T-cell (primary cell): ENCODE measurements at regions not wholly inside any gene's neighbourhood (a gene's known extent, or its start where the extent isn't known, plus 50 kb on each side); places are given as distances from the start of the nearest gene placed in this dataset.

Experiments used
- ATAC-seq, 4 experiments: fragments of 200-7000 bp in 3 of 4; fragments of 150-1000 bp in 1 of 4; cut with Tn5 transposase; replicated peaks in 1 of 4; 1 replicate in 3 of 4; 2 replicates in 1 of 4; pipeline ENCODE4 v1.10.0; 2021; ENCODE audit warnings: moderate library complexity in 3 of 4, mild to moderate bottlenecking in 2 of 4, moderate number of reproducible peaks in 1 of 4
- CTCF ChIA-PET, 2 donors: fragments of 300-600 bp; sonication (Branson Sonifier 250); formaldehyde crosslinking; loops; one replicate each; lab custom pipeline; 2022; ENCODE audit warnings: antibody characterized with exemption in 2 of 2; lab: Charles Lee
- POLR2A ChIA-PET, 2 donors: fragments of 300-600 bp; sonication (Branson Sonifier 250); formaldehyde crosslinking; loops; one replicate each; lab custom pipeline; 2022; ENCODE audit warnings: antibody characterized with exemption in 2 of 2; lab: Charles Lee
- DNase-seq, 35 experiments: peaks; one replicate each; pipeline versions ENCODE4 v3.0.0 to v3.0.0-alpha.2; 2013 to 2023
- H3K27ac ChIP-seq: one replicate; pipeline ENCODE4 v1.5.1; 2013; ENCODE audit warnings: low read length
- H3K27me3 ChIP-seq, 2 experiments: replicated peaks in 1 of 2; 1 replicate in 1 of 2; 2 replicates in 1 of 2; pipeline versions ENCODE4 v1.6.1 to v1.7.0; 2013; ENCODE audit warnings: low read length in 1 of 2, mixed read lengths in 1 of 2; ENCODE audit not compliant: control insufficient read depth in 2 of 2, insufficient read depth in 2 of 2; ENCODE audit errors: extremely low read depth in 1 of 2
- H3K36me3 ChIP-seq, 2 donors: 1 replicate in 1 of 2; 2 replicates in 1 of 2; pipeline versions ENCODE4 v1.6.1 to v1.7.0; 2013; ENCODE audit warnings: low read length in 1 of 2; ENCODE audit not compliant: control insufficient read depth in 2 of 2, insufficient read depth in 1 of 2; ENCODE audit errors: extremely low read depth in 1 of 2
- H3K4me1 ChIP-seq, 2 experiments: 1 replicate in 1 of 2; 2 replicates in 1 of 2; pipeline versions ENCODE4 v1.6.1 to v1.7.0; 2013; ENCODE audit warnings: low read length in 2 of 2, mixed read lengths in 1 of 2; ENCODE audit not compliant: insufficient read depth in 2 of 2, control insufficient read depth in 1 of 2; ENCODE audit errors: extremely low read depth in 1 of 2
- H3K4me3 ChIP-seq, 2 donors: 1 replicate in 1 of 2; 2 replicates in 1 of 2; pipeline versions ENCODE4 v1.5.1 to v1.7.0; 2013; ENCODE audit warnings: mild to moderate bottlenecking in 2 of 2, low read length in 1 of 2, moderate library complexity in 1 of 2; ENCODE audit not compliant: control insufficient read depth in 1 of 2; ENCODE audit errors: extremely low read depth in 1 of 2
- H3K9me3 ChIP-seq: 2 replicates; pipeline ENCODE4 v1.7.0; 2013
- H3K27ac Mint-ChIP-seq, 2 donors: one replicate each; pipeline ENCODE4 v1.8.0; 2020 to 2021; ENCODE audit warnings: mild to moderate bottlenecking in 2 of 2, mixed read lengths in 2 of 2
- H3K27me3 Mint-ChIP-seq, 2 donors: one replicate each; pipeline ENCODE4 v1.8.0; 2021 to 2022; ENCODE audit warnings: mixed read lengths in 2 of 2
- H3K36me3 Mint-ChIP-seq: one replicate; pipeline ENCODE4 v1.8.0; 2021; ENCODE audit warnings: mixed read lengths
- H3K4me1 Mint-ChIP-seq, 3 donors: one replicate each; pipeline ENCODE4 v1.8.0; 2020 to 2022; ENCODE audit warnings: mixed read lengths in 3 of 3, mild to moderate bottlenecking in 1 of 3
- H3K4me3 Mint-ChIP-seq, 3 donors: one replicate each; pipeline ENCODE4 v1.8.0; 2020 to 2022; ENCODE audit warnings: mild to moderate bottlenecking in 3 of 3, mixed read lengths in 3 of 3, moderate library complexity in 3 of 3
- H3K9me3 Mint-ChIP-seq, 3 donors: one replicate each; pipeline ENCODE4 v1.8.0; 2020 to 2022; ENCODE audit warnings: mixed read lengths in 3 of 3
- WGBS: methylation state at CpG from one replicate; pipeline ENCODE4 v1.1.5; 2013; ENCODE audit warnings: missing lambda C conversion rate; ENCODE audit not compliant: insufficient coverage; 5-methylcytosine and 5-hydroxymethylcytosine counted together

- WGBS: 33% methylated on average over 1 of the region's 4 CpGs
- DNase-seq (no peak), ATAC-seq (no peak)
- H3K27me3 Mint-ChIP-seq: peaks cover 1 to 8% of the 10 kb centered on the region in 2 donors
- no peaks in the 10 kb centered on the region for H3K4me1 ChIP-seq
- H3K4me3 Mint-ChIP-seq: no peak overlapping the region
- no peaks in the 10 kb centered on the region for H3K36me3 ChIP-seq
- H3K36me3 Mint-ChIP-seq: no peaks in the 10 kb centered on the region
- ChIA-PET POLR2A (interaction anchor here in 1 of 2 donors (0.6 kb wide), 1 partner anchor 155 kb away, joined by 3 read pairs; no protein-coding TSS in a partner anchor), CTCF (no interaction called here)
- H3K4me1 Mint-ChIP-seq: no peaks in the 10 kb centered on the region
- H3K9me3 ChIP-seq: no peaks in the 10 kb centered on the region
- H3K27ac ChIP-seq: no peak overlapping the region
- no peak overlapping the region for H3K4me3 ChIP-seq
- peaks cover 0 to 7% of the 10 kb centered on the region in 2 experiments for H3K27me3 ChIP-seq
- no peaks in the 10 kb centered on the region for H3K9me3 Mint-ChIP-seq
- no peak overlapping the region for H3K27ac Mint-ChIP-seq
These were observed 136.5 kb upstream of the AGBL1 start for GRCh38 chr15:85943151-85943550.

GRCh38 chr15:85943791-85944190 lies 135.9 kb upstream of the AGBL1 start:
- H3K27ac Mint-ChIP-seq: no peak overlapping the region
- no peak for ATAC-seq
- POLR2A ChIA-PET: interaction anchor here in 1 of 2 donors (0.6 kb wide), 1 partner anchor 155 kb away, joined by 3 read pairs; no protein-coding TSS in a partner anchor
- Histone ChIP-seq H3K4me3 (no peak overlapping the region), H3K27ac (no peak overlapping the region), H3K27me3 (peaks cover 0 to 7% of the 10 kb centered on the region in 2 experiments), H3K36me3 (no peaks in the 10 kb centered on the region), H3K4me1 (no peaks in the 10 kb centered on the region), H3K9me3 (no peaks in the 10 kb centered on the region)
- no peaks in the 10 kb centered on the region for H3K36me3 Mint-ChIP-seq
- H3K4me1 Mint-ChIP-seq: no peaks in the 10 kb centered on the region
- no CpG with 5 or more reads among the region's 2 CpGs for WGBS
- no peak overlapping the region for H3K4me3 Mint-ChIP-seq
- CTCF ChIA-PET: no interaction called here
- peaks cover 3 to 13% of the 10 kb centered on the region in 2 donors for H3K27me3 Mint-ChIP-seq
- DNase-seq: no peak
- H3K9me3 Mint-ChIP-seq: no peaks in the 10 kb centered on the region

GRCh38 chr15:85947021-85947420 lies 132.7 kb upstream of the AGBL1 start:
- H3K27me3 ChIP-seq: peaks cover 0 to 4% of the 10 kb centered on the region in 2 experiments
- Mint-ChIP-seq H3K4me3 (no peak overlapping the region), H3K4me1 (no peaks in the 10 kb centered on the region), H3K27ac (no peak overlapping the region), H3K36me3 (no peaks in the 10 kb centered on the region), H3K9me3 (no peaks in the 10 kb centered on the region), H3K27me3 (peaks cover 3 to 12% of the 10 kb centered on the region in 2 donors)
- CTCF ChIA-PET: no interaction called here
- POLR2A ChIA-PET: no interaction called here
- no CpG with 5 or more reads among the region's 3 CpGs for WGBS
- no peak overlapping the region for H3K27ac ChIP-seq
- H3K4me1 ChIP-seq: no peaks in the 10 kb centered on the region
- ATAC-seq (no peak), DNase-seq (no peak)
- H3K4me3 ChIP-seq: no peak overlapping the region
- no peaks in the 10 kb centered on the region for H3K9me3 ChIP-seq
- no peaks in the 10 kb centered on the region for H3K36me3 ChIP-seq

- no peak overlapping the region for H3K4me3 Mint-ChIP-seq
- H3K9me3 Mint-ChIP-seq: no peaks in the 10 kb centered on the region
- no peaks in the 10 kb centered on the region for H3K36me3 Mint-ChIP-seq
- ChIA-PET POLR2A (interaction anchor here in 1 of 2 donors (0.5 kb wide), 1 partner anchor 41 kb away, joined by 4 read pairs; no protein-coding TSS in a partner anchor), CTCF (no interaction called here)
- Histone ChIP-seq H3K36me3 (no peaks in the 10 kb centered on the region), H3K27me3 (peaks cover 0 to 4% of the 10 kb centered on the region in 2 experiments), H3K4me3 (no peak overlapping the region), H3K4me1 (no peaks in the 10 kb centered on the region), H3K27ac (no peak overlapping the region), H3K9me3 (no peaks in the 10 kb centered on the region)
- DNase-seq (no peak), ATAC-seq (no peak)
- no peak overlapping the region for H3K27ac Mint-ChIP-seq
- H3K27me3 Mint-ChIP-seq: peaks cover 3 to 12% of the 10 kb centered on the region in 2 donors
- 63% methylated on average over 2 of the region's 7 CpGs for WGBS
- H3K4me1 Mint-ChIP-seq: no peaks in the 10 kb centered on the region
These were observed 131.7 kb upstream of the AGBL1 start for GRCh38 chr15:85947936-85948335.

GRCh38 chr15:85950101-85950500 lies 129.6 kb upstream of the AGBL1 start:
- Mint-ChIP-seq H3K9me3 (no peaks in the 10 kb centered on the region), H3K27ac (no peak overlapping the region), H3K27me3 (peaks cover 7 to 12% of the 10 kb centered on the region in 2 donors), H3K4me3 (no peak overlapping the region), H3K36me3 (no peaks in the 10 kb centered on the region), H3K4me1 (no peaks in the 10 kb centered on the region)
- Histone ChIP-seq H3K27me3 (peaks cover 0 to 4% of the 10 kb centered on the region in 2 experiments), H3K4me3 (no peak overlapping the region), H3K36me3 (no peaks in the 10 kb centered on the region), H3K4me1 (no peaks in the 10 kb centered on the region), H3K27ac (no peak overlapping the region), H3K9me3 (no peaks in the 10 kb centered on the region)
- DNase-seq (no peak), ATAC-seq (no peak)
- ChIA-PET CTCF (interaction anchor here in 1 of 2 donors (0.5 kb wide), 1 partner anchor 220 kb away, joined by 3 read pairs; no protein-coding TSS in a partner anchor), POLR2A (no interaction called here)
- WGBS: 100% methylated on average over 1 of the region's 5 CpGs

- no peaks in the 10 kb centered on the region for H3K9me3 ChIP-seq
- no peaks in the 10 kb centered on the region for H3K36me3 ChIP-seq
- H3K27ac ChIP-seq: no peak overlapping the region
- peaks cover 0 to 2% of the 10 kb centered on the region in 2 experiments for H3K4me1 ChIP-seq
- ChIA-PET CTCF (no interaction called here), POLR2A (no interaction called here)
- ATAC-seq: no peak
- H3K27me3 ChIP-seq: peaks cover 0 to 3% of the 10 kb centered on the region in 2 experiments
- Mint-ChIP-seq H3K4me1 (peaks cover 0 to 10% (median 9%) of the 10 kb centered on the region in 3 donors), H3K4me3 (no peak overlapping the region), H3K9me3 (no peaks in the 10 kb centered on the region), H3K36me3 (no peaks in the 10 kb centered on the region), H3K27me3 (peaks cover 0 to 4% of the 10 kb centered on the region in 2 donors), H3K27ac (no peak overlapping the region)
- H3K4me3 ChIP-seq: no peak overlapping the region
- WGBS: no CpG with 5 or more reads among the region's 1 CpG
- no peak for DNase-seq
These were observed 125.1 kb upstream of the AGBL1 start for GRCh38 chr15:85954586-85954985.
